Peyer's patch (tissue), 4 donors: ENCODE measurements at regions not wholly inside any gene's neighbourhood (a gene's known extent, or its start where the extent isn't known, plus 50 kb on each side); places are given as distances from the start of the nearest gene placed in this dataset.

Experiments
- DNase-seq, 3 donors: peaks; one replicate each; pipeline ENCODE4 v3.0.0-alpha.2; 2017 to 2019
- H3K27ac ChIP-seq, 4 donors: fragments of 200-600 bp; sonication (generic); one replicate each; pipeline ENCODE4 v1.5.1; 2016 to 2019
- H3K27me3 ChIP-seq, 2 donors: fragments of 200-600 bp; sonication (generic); one replicate each; pipeline ENCODE4 v1.5.1; 2019
- H3K36me3 ChIP-seq, 3 donors: fragments of 200-600 bp; sonication (generic); one replicate each; pipeline ENCODE4 v1.5.1; 2016 to 2019
- H3K4me1 ChIP-seq, 4 donors: fragments of 200-600 bp; sonication (generic); one replicate each; pipeline ENCODE4 v1.5.1; 2016 to 2019
- H3K4me3 ChIP-seq, 4 donors: fragments of 200-600 bp; sonication (generic); 1 replicate in 3 of 4; 2 replicates in 1 of 4; pipeline ENCODE4 v1.5.1; 2016 to 2019; ENCODE audit warnings: mild to moderate bottlenecking in 1 of 4
- H3K9me3 ChIP-seq, 4 donors: fragments of 200-600 bp; sonication (generic); one replicate each; pipeline ENCODE4 v1.5.1; 2016 to 2019; ENCODE audit warnings: mild to moderate bottlenecking in 1 of 4
- CTCF ChIP-seq, 6 experiments: fragments of 450-650 bp in 4 of 6; fragments of 200-600 bp in 2 of 6; sonication (generic) in 1 of 6; IDR thresholded peaks; one replicate each; pipeline ENCODE4 v1.5.1; 2017 to 2019; ENCODE audit warnings: antibody characterized with exemption in 6 of 6, mild to moderate bottlenecking in 3 of 6, moderate library complexity in 1 of 6
- POLR2A ChIP-seq, 2 donors: fragments of 450-650 bp; IDR thresholded peaks; one replicate each; pipeline ENCODE4 v1.5.1; 2017; ENCODE audit warnings: antibody characterized with exemption in 2 of 2, mild to moderate bottlenecking in 2 of 2, moderate library complexity in 2 of 2

- no peak overlapping the region for H3K4me3 ChIP-seq
- no peaks in the 10 kb centered on the region for H3K9me3 ChIP-seq
Observed at GRCh38 chr15:66832664-66833063, 130.6 kb downstream of the SMAD6 start.

GRCh38 chr15:66833371-66833770 is 131.3 kb downstream of the SMAD6 start:
- Histone ChIP-seq H3K36me3 (no peaks in the 10 kb centered on the region), H3K4me3 (no peak overlapping the region), H3K27ac (no peak overlapping the region), H3K9me3 (no peaks in the 10 kb centered on the region), H3K27me3 (no peaks in the 10 kb centered on the region), H3K4me1 (no peaks in the 10 kb centered on the region)
- no peak for TF ChIP-seq POLR2A (IDR thresholded peaks at IDR 0.05)
- TF ChIP-seq CTCF (IDR thresholded peaks at IDR 0.05) = no peak
- peak; percentile 11 to 59 (median 39) for DNase-seq

More at GRCh38 chr15:66832664-66833063, 130.6 kb downstream of the SMAD6 start:
- Histone ChIP-seq H3K27ac (no peak overlapping the region), H3K4me1 (no peaks in the 10 kb centered on the region), H3K36me3 (no peaks in the 10 kb centered on the region), H3K27me3 (no peaks in the 10 kb centered on the region)
- DNase-seq = peak in 1 of 3 donors; percentile 4
- no peak for TF ChIP-seq POLR2A (IDR thresholded peaks at IDR 0.05)
- no peak for TF ChIP-seq CTCF (IDR thresholded peaks at IDR 0.05)

- Histone ChIP-seq H3K9me3 (no peaks in the 10 kb centered on the region), H3K36me3 (no peaks in the 10 kb centered on the region), H3K27me3 (no peaks in the 10 kb centered on the region), H3K4me1 (no peaks in the 10 kb centered on the region), H3K27ac (no peak overlapping the region), H3K4me3 (no peak overlapping the region)
- peak in 1 of 3 donors; percentile 13 for DNase-seq
- TF ChIP-seq CTCF (IDR thresholded peaks at IDR 0.05) (no peak), POLR2A (IDR thresholded peaks at IDR 0.05) (no peak)
Observed at GRCh38 chr15:66833803-66834202, 131.8 kb downstream of the SMAD6 start.

GRCh38 chr15:66834881-66835878 is 133.1 kb downstream of the SMAD6 start:
- peak in 1 of 3 donors; percentile 37 for DNase-seq
- no peaks in the 10 kb centered on the region for H3K36me3 ChIP-seq

More at GRCh38 chr15:66834881-66835878, 133.1 kb downstream of the SMAD6 start:
- TF ChIP-seq POLR2A (IDR thresholded peaks at IDR 0.05) (no peak), CTCF (IDR thresholded peaks at IDR 0.05) (no peak)
- Histone ChIP-seq H3K27me3 (no peaks in the 10 kb centered on the region), H3K4me3 (no peak overlapping the region), H3K27ac (no peak overlapping the region), H3K9me3 (no peaks in the 10 kb centered on the region), H3K4me1 (no peaks in the 10 kb centered on the region)
